ENCODE measurements at regions not wholly inside any gene's neighbourhood (a gene's known extent, or its start where the extent isn't known, plus 50 kb on each side); places are given as distances from the start of the nearest gene placed in this dataset.

GRCh38 chr15:47362118-47362905 is 355.0 kb upstream of the SEMA6D start:
- TF ChIP-seq, protein P1, sequence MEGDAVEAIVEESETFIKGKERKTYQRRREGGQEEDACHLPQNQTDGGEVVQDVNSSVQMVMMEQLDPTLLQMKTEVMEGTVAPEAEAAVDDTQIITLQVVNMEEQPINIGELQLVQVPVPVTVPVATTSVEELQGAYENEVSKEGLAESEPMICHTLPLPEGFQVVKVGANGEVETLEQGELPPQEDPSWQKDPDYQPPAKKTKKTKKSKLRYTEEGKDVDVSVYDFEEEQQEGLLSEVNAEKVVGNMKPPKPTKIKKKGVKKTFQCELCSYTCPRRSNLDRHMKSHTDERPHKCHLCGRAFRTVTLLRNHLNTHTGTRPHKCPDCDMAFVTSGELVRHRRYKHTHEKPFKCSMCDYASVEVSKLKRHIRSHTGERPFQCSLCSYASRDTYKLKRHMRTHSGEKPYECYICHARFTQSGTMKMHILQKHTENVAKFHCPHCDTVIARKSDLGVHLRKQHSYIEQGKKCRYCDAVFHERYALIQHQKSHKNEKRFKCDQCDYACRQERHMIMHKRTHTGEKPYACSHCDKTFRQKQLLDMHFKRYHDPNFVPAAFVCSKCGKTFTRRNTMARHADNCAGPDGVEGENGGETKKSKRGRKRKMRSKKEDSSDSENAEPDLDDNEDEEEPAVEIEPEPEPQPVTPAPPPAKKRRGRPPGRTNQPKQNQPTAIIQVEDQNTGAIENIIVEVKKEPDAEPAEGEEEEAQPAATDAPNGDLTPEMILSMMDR (conservative IDR thresholded peaks at IDR 0.05; ENCODE audit: low read depth, low read length), result no peak
- TF ChIP-seq EZH2 (IDR thresholded peaks at IDR 0.05; ENCODE audit: borderline replicate concordance, low read depth, low read length, poor library complexity, severe bottlenecking), result no peak
